Activated naive CD4-positive, alpha-beta T cell (primary cell): ENCODE measurements at regions not wholly inside any gene's neighbourhood (a gene's known extent, or its start where the extent isn't known, plus 50 kb on each side); places are given as distances from the start of the nearest gene placed in this dataset.
A peak's percentile ranks its signal among the peaks of the same experiment; 100 is the strongest.

ENCODE experiments used
- DNase-seq, 4 experiments: peaks; one replicate each; lab custom pipeline; 2025; lab: John Stamatoyannopoulos, UW

GRCh38 chr6:16974704-16975359, 127.0 kb upstream of the STMND1 start:
- DNase-seq, result no peak

- no peak for DNase-seq
Observed at GRCh38 chr6:16974387-16974673, 127.5 kb upstream of the STMND1 start.

GRCh38 chr6:16973545-16974386, 128.1 kb upstream of the STMND1 start:
- no peak for DNase-seq

GRCh38 chr6:16973051-16973450, 128.8 kb upstream of the STMND1 start:
- no peak for DNase-seq

GRCh38 chr6:16972535-16972934, 129.3 kb upstream of the STMND1 start:
- DNase-seq, result no peak

GRCh38 chr6:16969699-16970655, 131.9 kb upstream of the STMND1 start:
- no peak for DNase-seq

- DNase-seq, result no peak
Observed at GRCh38 chr6:16968101-16968500, 133.7 kb upstream of the STMND1 start.

- DNase-seq, result no peak
Observed at GRCh38 chr6:16967470-16967817, 134.4 kb upstream of the STMND1 start.

- no peak for DNase-seq
Observed at GRCh38 chr6:16966791-16967469, 134.9 kb upstream of the STMND1 start.

- DNase-seq, result no peak
Observed at GRCh38 chr6:16965689-16966088, 136.2 kb upstream of the STMND1 start.

- peak; percentile 3 to 29 (median 11) for DNase-seq
Observed at GRCh38 chr6:16964553-16965499, 137.0 kb upstream of the STMND1 start.

GRCh38 chr6:16961577-16961976, 140.3 kb upstream of the STMND1 start:
- DNase-seq, result no peak

GRCh38 chr6:16959789-16960188, 142.1 kb upstream of the STMND1 start:
- no peak for DNase-seq

GRCh38 chr6:16956361-16956760, 145.5 kb upstream of the STMND1 start:
- DNase-seq, result no peak

GRCh38 chr6:16955899-16956298, 146.0 kb upstream of the STMND1 start:
- DNase-seq, result no peak

- no peak for DNase-seq
Observed at GRCh38 chr6:16953905-16954304, 147.9 kb upstream of the STMND1 start.

GRCh38 chr6:16953446-16953845, 148.4 kb upstream of the STMND1 start:
- DNase-seq, result no peak

GRCh38 chr6:16950825-16951495, 150.9 kb upstream of the STMND1 start:
- DNase-seq, result no peak

GRCh38 chr6:16950302-16950701, 151.5 kb upstream of the STMND1 start:
- DNase-seq, result no peak

- no peak for DNase-seq
Observed at GRCh38 chr6:16949716-16950115, 152.1 kb upstream of the STMND1 start.
